ENCODE measurements at regions not wholly inside any gene's neighbourhood (a gene's known extent, or its start where the extent isn't known, plus 50 kb on each side); places are given as distances from the start of the nearest gene placed in this dataset.

GRCh38 chr6:71529026-71529425, 240.4 kb downstream of the OGFRL1 start:
- TF ChIP-seq CTCF (IDR thresholded peaks at IDR 0.05) (no peak), POLR2A (IDR thresholded peaks at IDR 0.05) (no peak), POLR2AphosphoS5 (IDR thresholded peaks at IDR 0.05) (no peak)
